ENCODE measurements at regions not wholly inside any gene's neighbourhood (a gene's known extent, or its start where the extent isn't known, plus 50 kb on each side); places are given as distances from the start of the nearest gene placed in this dataset.

DNA sequence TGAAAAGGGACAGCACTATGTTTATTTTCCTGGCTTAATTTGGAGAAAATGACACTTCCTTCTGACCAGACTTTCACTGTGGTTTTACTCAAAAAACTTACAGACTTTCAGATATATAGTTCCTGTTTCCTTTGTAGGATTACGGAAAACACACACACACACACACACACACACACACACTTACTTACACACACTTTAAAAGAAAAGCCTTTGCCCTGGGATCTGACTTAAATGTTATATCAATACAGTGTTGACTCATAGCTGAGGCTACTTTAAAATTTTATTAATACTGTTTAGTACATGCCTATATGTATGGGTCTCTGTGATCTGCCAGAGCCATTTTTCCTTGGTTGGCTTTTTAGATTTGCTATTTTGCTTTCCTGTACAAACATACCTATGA is 758.3 kb downstream of the DNAH5 start:
- TF ChIP-seq, protein P1, sequence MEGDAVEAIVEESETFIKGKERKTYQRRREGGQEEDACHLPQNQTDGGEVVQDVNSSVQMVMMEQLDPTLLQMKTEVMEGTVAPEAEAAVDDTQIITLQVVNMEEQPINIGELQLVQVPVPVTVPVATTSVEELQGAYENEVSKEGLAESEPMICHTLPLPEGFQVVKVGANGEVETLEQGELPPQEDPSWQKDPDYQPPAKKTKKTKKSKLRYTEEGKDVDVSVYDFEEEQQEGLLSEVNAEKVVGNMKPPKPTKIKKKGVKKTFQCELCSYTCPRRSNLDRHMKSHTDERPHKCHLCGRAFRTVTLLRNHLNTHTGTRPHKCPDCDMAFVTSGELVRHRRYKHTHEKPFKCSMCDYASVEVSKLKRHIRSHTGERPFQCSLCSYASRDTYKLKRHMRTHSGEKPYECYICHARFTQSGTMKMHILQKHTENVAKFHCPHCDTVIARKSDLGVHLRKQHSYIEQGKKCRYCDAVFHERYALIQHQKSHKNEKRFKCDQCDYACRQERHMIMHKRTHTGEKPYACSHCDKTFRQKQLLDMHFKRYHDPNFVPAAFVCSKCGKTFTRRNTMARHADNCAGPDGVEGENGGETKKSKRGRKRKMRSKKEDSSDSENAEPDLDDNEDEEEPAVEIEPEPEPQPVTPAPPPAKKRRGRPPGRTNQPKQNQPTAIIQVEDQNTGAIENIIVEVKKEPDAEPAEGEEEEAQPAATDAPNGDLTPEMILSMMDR (IDR thresholded peaks at IDR 0.05; ENCODE audit: borderline replicate concordance, control extremely low read depth, extremely low read depth, insufficient read depth, missing control alignments): no peak
- in situ Hi-C loops (cut with MboI; ENCODE audit: low sequenced_read_pairs, unreplicated experiment): no loop called here
- DNase-seq (ENCODE audit: low spot score): no peak

DNA sequence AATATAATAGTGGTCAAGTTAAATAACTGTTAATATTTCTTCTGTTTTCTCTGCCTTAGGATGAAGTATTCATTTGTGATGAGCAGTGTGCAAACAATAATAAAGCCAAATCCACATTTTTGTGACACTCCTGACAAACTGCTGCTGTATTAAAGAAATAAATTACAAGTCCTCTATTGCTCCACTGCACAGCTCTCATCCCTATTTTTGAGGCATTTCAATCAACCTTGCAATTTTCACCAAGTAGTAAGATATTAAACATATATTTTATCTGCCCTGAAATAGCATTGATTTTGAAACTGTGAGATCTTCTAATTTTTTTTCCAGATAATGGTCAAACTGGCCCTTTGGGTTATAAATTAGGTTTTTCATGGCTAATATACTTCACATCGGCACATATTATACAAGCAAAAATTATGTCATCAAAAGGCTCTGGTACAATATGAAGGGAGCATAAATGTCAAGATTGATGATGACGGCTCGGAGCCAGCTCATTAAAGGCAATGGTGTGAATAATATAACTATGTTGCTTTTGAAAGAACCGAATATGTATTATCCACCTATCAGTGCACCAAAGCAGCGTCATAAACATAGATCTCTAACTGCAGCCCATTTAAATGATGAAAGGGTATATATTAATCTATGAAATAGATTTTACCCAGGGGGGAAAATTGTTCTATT is 764.9 kb downstream of the DNAH5 start:
- DNase-seq (ENCODE audit: low spot score): no peak
- in situ Hi-C loops (cut with MboI; ENCODE audit: low sequenced_read_pairs, unreplicated experiment): no loop called here
- TF ChIP-seq, protein P1 (IDR thresholded peaks at IDR 0.05; ENCODE audit: borderline replicate concordance, control extremely low read depth, extremely low read depth, insufficient read depth, missing control alignments): no peak

DNA sequence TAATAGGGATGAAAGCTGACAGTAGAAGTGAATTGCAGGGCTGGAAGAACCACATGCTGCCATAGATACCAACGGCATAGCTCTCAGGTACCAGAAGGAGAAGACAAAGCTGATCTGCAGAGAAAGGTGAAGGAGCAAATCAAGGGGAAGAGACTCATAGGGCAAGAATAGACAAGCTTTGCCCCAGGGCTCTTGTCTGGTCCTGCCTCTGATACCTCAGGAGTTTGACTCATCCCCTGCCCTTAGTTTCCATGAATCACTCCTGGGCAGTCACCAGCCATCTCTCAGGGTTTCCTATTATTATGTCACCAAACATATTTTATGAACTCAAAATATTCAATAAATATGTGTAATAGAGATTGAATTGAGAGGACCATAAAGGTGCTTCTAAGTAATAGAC is 800.9 kb downstream of the DNAH5 start:
- DNase-seq (ENCODE audit: low spot score): no peak
- in situ Hi-C loops (cut with MboI; ENCODE audit: low sequenced_read_pairs, unreplicated experiment): no loop called here
- TF ChIP-seq, protein P1 (IDR thresholded peaks at IDR 0.05; ENCODE audit: borderline replicate concordance, control extremely low read depth, extremely low read depth, insufficient read depth, missing control alignments): no peak

DNA sequence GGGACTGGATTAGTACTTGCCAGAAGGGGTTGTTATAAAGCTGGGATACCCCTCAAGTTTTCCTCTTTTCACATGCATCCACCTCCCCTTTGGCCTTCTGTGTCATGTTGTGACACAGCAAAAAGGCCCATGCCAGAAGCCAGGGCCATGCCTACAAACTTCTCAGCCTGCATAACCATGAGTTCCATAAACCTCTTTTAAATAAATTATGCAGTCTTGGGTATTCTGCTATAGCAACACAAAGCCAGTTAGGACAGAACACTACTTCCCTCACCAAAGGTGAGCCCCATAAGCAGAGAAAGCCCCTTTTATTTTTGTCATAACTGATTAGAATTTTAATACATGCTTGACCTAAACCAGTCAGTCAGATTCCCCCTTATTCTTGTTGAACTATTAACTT is 801.3 kb downstream of the DNAH5 start:
- TF ChIP-seq, protein P1 (IDR thresholded peaks at IDR 0.05; ENCODE audit: borderline replicate concordance, control extremely low read depth, extremely low read depth, insufficient read depth, missing control alignments): no peak
- in situ Hi-C loops (cut with MboI; ENCODE audit: low sequenced_read_pairs, unreplicated experiment): no loop called here
- no peak for DNase-seq (ENCODE audit: low spot score)

DNA sequence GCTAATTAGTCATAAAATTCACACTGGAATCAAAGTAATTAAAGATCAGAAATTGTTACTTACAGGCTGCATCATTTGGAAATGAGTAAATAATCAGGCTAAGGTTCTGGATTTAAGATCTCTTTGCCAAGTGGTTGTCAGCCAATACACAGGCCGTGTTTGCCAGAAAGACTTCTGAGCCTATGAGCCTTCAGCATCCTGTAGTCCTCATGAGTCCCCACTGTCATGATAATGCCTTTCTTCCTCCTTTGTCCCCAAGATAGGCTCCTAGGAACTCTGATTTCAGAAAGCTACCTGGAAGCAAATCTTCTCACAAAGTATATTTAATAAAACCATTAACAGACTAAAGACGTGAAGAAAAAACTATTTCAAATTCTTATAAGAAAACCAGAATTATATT is 810.5 kb downstream of the DNAH5 start:
- no peak for DNase-seq (ENCODE audit: low spot score)
- in situ Hi-C loops (cut with MboI; ENCODE audit: low sequenced_read_pairs, unreplicated experiment): no loop called here
- TF ChIP-seq, protein P1 (IDR thresholded peaks at IDR 0.05; ENCODE audit: borderline replicate concordance, control extremely low read depth, extremely low read depth, insufficient read depth, missing control alignments): no peak

DNA sequence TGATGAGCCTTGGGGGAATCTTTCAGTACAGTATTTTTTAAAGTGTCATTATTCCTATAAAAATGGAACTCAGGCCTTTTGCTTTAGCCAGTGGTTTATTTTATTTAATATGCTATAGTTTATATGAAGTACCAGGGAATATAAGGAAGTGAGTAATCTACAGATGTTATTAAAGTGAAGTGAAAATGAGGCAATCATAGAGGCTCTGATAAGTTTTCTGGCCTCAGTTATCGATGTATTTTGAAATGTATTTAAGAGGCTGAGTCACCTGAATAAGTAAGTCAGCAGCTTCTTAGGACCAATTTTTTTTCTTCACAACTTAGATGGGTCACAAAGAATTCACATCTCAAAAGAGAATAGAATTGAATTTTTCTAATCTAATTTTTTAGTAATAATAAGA is 829.0 kb downstream of the DNAH5 start:
- DNase-seq (ENCODE audit: low spot score): no peak
- in situ Hi-C loops (cut with MboI; ENCODE audit: low sequenced_read_pairs, unreplicated experiment): no loop called here
- TF ChIP-seq, protein P1 (IDR thresholded peaks at IDR 0.05; ENCODE audit: borderline replicate concordance, control extremely low read depth, extremely low read depth, insufficient read depth, missing control alignments): no peak

Data from GM13976 (cell line).